ENCODE measurements at regions not wholly inside any gene's neighbourhood (a gene's known extent, or its start where the extent isn't known, plus 50 kb on each side); places are given as distances from the start of the nearest gene placed in this dataset.

GRCh38 chr11:39341461-39341860, 2118.0 kb downstream of the LRRC4C start:
- TF ChIP-seq EP300 (conservative IDR thresholded peaks at IDR 0.05; ENCODE audit: poor library complexity, severe bottlenecking), result no peak
- TF ChIP-seq, protein P1, sequence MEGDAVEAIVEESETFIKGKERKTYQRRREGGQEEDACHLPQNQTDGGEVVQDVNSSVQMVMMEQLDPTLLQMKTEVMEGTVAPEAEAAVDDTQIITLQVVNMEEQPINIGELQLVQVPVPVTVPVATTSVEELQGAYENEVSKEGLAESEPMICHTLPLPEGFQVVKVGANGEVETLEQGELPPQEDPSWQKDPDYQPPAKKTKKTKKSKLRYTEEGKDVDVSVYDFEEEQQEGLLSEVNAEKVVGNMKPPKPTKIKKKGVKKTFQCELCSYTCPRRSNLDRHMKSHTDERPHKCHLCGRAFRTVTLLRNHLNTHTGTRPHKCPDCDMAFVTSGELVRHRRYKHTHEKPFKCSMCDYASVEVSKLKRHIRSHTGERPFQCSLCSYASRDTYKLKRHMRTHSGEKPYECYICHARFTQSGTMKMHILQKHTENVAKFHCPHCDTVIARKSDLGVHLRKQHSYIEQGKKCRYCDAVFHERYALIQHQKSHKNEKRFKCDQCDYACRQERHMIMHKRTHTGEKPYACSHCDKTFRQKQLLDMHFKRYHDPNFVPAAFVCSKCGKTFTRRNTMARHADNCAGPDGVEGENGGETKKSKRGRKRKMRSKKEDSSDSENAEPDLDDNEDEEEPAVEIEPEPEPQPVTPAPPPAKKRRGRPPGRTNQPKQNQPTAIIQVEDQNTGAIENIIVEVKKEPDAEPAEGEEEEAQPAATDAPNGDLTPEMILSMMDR (IDR thresholded peaks at IDR 0.05; ENCODE audit: poor library complexity, severe bottlenecking), result no peak
- TF ChIP-seq EZH2 (IDR thresholded peaks at IDR 0.05; ENCODE audit: borderline replicate concordance, insufficient read depth, low read length, poor library complexity, severe bottlenecking), result no peak
- TF ChIP-seq MXI1 (conservative IDR thresholded peaks at IDR 0.05; ENCODE audit: poor library complexity, severe bottlenecking), result no peak
- TF ChIP-seq POLR2AphosphoS5 (IDR thresholded peaks at IDR 0.05), result no peak
